GM18517 (cell line): ENCODE measurements at regions not wholly inside any gene's neighbourhood (a gene's known extent, or its start where the extent isn't known, plus 50 kb on each side); places are given as distances from the start of the nearest gene placed in this dataset.
"Not testable (repeated sequence)": the region's sequence is repeated elsewhere in the genome, so short reads cannot be mapped to it uniquely, and the experiment has no call there.

ENCODE experiments used
- ATAC-seq: cut with Tn5 transposase; IDR thresholded peaks from one replicate; pipeline ENCODE4 v1.9.1; 2021; ENCODE audit warnings: mild to moderate bottlenecking, moderate library complexity; ENCODE audit not compliant: unreplicated experiment

GRCh38 chr6:18527836-18528743 is 140.9 kb downstream of the RNF144B start:
- ATAC-seq, result no peak

DNA sequence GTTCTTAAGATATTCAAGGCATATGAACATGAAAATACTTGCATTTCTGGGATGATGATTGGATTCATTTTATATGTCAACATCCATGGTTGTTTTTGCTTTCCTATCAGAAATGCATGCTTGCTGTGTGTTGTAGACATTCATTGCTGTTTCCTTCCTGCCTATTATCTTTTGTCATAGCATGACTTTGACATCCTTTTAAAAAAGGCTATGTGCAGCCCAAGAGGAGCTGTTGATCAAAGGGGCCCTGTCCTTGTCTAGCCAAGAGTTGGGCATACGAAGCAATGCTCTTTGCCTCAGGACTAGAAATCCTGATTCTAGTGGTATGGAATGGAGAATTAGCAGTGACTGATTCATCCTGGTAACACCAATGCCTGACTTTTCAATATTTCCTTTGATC is 143.1 kb downstream of the RNF144B start:
- ATAC-seq, result no peak

GRCh38 chr6:18532139-18532538 is 145.0 kb downstream of the RNF144B start:
- no peak for ATAC-seq

DNA sequence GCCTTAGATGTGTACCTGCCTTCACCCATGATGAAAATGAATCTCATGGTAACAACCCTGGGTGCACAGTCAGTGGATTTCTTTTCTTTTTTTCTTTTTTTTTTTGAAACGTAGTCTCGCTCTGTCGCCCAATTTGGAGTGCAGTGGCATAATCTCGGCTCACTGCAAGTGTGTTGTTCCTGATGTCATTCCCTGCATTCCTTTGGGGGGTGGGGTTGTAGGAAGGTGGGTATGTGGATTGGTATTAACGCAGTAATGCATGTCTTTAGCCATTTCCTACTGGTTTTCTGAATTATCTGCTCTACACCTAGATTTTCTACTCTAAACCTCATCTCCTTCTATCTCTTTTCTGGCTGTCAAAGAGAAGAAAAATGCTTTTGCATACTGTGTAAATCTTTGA is 146.6 kb downstream of the RNF144B start:
- no peak for ATAC-seq

GRCh38 chr6:18536591-18537055 is 149.5 kb downstream of the RNF144B start:
- no peak for ATAC-seq

DNA sequence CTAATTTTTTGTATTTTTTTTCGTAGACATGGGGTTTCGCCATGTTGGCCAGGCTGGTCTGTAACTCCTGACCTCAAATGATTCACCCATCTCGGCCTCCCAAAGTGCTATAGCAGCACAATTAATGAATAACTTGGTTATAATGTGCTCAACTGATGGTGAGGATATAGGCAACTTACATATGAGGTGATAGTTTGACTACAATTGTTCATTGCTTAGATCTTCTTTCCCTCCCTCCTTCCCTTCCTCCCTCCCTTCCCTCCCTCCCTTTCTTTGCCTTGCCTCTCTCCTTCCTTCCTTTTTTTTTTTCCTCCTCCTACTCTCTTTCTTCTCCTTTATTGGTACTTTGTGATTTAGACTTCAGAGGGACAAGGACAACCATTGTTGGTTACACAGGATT is 151.2 kb downstream of the RNF144B start:
- ATAC-seq, result no peak

DNA sequence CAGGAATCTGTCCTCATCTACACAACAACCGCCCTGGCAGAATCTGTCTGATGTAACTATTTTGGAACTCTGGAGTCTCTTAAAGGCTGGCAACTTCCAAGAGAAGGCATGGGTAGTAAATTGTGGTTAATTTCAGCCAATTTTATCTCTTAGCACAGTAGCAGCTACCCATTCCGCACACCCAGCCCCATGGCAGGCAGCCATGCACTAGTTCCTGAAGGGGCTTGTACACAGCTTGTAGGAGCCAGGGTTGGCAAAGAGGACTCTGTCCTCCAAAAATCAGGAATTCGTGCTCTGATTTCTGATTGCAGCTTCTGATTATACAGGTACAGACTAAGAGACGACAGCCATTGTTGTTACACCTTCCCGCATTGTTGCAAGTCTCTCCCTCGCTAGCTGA is 155.9 kb downstream of the RNF144B start:
- ATAC-seq, result no peak

DNA sequence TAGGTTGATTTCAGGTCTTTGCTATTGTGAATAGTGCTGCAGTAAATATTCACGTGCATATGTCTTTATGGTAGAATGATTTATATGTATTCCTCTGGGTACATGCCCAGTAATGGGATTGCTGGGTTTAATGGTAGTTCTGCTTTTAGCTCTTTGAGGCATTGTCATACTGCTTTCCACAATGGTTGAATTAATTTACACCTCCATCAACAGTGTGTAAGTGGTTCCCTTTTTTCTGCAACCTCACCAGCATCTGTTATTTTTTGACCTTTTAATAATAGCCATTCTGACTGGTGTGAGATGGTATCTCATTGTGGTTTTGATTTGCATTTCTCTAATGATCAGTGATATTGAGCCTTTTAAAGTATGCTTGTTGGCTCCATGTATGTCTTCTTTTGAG is 158.0 kb downstream of the RNF144B start:
- ATAC-seq, result not testable (repeated sequence)

DNA sequence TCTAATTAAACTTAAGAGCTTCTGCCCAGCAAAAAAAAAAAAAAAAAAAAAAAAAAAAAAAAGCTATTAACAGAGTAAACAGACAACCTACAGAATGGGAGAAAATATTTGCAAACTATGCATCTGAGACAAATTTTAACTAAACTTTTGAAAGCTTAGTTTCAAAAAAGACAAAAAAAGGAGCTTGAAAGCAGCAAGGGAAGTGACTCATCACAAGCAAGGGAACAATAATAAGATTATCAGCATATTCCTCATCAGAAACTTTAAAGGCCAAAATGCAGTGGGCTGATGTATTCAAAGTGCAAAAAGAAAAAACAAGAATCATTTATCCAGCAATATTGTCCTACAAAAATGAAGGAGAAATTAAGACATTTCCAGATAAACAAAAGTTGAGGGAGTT is 158.6 kb downstream of the RNF144B start:
- ATAC-seq, result no peak

- no peak for ATAC-seq
Measured at GRCh38 chr6:18550119-18550518, 163.0 kb downstream of the RNF144B start.

- no peak for ATAC-seq
Measured at GRCh38 chr6:18551228-18551627, 164.1 kb downstream of the RNF144B start.

DNA sequence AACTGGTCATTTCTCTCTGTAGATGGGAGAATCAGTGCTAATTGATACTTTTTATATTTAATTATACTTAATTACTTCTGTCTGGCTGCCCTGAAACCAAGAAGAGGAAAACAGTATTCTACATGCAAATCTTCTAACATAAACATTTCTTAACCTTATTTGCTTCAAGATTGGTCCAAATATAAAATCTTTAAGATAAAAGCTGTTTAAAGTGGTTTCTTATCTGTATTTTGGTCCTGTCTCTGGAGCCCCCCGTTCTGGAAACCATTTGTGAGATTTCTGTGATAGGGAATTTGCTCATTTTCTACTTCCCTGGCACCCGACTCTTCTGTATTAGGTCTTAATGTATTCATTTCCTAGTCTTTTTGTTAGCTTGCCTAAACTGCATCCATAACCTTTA is 168.6 kb downstream of the RNF144B start:
- no peak for ATAC-seq

GRCh38 chr6:18561037-18561750 is 174.0 kb downstream of the RNF144B start:
- no peak for ATAC-seq

DNA sequence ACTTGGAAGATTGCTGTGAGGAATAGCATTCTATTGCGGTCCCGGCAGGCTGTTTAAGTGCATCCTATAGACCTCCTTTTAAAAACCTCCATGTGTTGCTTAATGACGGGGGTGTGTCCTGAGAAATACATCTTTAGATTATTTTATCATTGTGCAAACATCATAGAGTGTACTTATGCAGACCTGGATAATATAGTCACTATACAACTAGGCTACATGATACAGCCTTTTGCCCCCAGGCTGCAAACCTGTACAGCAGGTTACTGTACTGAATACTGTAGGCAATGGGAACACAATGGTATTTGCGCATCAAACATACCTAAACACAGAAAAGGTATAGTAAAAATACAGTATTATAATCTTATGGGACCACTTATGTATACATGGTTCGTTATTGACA is 175.6 kb downstream of the RNF144B start:
- no peak for ATAC-seq

- ATAC-seq, result no peak
Measured at GRCh38 chr6:18564775-18565174, 177.6 kb downstream of the RNF144B start.

DNA sequence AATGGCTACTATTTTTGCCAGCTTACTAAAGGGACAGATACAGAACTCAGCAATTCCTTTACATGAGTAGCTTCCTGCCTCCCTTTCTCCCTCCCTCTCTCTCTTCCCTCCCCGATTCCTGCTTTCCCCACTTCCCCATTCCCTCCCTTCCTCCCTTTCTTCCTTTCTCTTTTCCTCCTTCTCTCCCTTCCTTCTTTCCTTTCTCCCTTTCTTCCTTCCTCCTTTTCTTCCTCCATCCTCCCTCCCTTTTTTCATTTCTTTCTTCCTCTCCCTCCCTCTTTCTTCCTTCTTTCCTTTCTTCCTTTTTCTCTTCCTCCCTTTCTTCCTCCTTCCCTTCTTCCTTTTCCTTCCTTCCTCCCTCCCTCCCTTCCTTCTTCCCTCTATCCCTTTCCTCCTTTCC is 178.1 kb downstream of the RNF144B start:
- no peak for ATAC-seq

DNA sequence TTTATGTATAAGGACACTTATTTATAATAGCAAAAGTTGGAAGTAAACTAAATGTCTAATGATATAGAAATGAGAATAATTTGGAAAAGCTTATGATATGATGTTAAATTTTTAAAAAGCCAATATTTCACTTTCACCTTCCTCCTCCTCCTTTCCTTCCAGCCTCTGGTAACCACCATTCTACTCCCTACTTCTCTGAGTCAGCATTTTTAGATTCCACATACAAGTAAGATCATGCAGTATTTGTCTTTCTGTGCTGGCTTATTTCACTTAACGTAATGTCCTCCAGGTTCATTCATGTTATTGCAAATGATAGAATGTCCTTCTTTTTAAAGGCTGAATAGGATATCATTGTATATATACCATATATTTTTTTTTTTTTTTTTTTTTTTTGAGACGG is 180.2 kb downstream of the RNF144B start:
- no peak for ATAC-seq

- no peak for ATAC-seq
Measured at GRCh38 chr6:18577491-18577890, 190.3 kb downstream of the RNF144B start.

- no peak for ATAC-seq
Measured at GRCh38 chr6:18579166-18579565, 192.0 kb downstream of the RNF144B start.

DNA sequence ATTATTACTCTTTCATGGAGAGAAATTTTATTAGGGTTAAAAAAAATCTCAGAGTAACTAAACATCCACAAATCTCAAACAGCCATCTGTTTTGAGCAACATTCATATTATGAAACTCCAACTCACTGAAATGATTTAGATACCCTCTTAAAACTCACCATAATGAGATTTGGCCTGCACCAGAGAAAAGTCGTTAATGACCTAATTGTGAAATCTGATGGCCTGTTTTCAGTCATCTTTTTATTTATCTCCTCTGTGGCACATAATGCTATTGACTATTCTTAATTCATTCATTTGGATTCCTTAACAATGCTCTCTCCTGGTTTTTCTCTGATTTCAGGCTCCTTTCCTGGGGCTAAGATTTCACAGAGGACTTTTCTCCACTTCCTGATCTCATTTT is 192.7 kb downstream of the RNF144B start:
- ATAC-seq, result no peak

DNA sequence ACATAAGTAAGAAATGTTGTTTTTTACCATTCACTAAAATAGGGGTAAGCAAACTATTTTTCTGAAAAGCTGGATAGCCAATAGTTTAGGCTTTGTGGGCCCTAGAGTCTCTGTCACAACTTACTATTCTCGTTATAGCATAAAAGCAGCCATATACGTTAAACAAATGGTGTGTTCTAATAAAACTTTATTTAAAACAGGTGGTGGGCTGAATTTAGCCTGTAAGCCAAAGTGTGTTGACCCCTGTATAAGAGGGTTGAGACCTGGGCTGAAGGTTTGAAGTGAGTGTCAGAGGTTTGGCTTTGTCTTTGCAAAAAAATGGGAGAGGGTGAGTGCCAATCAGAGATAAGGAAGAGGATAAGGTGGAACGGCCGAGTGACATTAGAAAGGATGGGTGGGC is 197.2 kb downstream of the RNF144B start:
- no peak for ATAC-seq

DNA sequence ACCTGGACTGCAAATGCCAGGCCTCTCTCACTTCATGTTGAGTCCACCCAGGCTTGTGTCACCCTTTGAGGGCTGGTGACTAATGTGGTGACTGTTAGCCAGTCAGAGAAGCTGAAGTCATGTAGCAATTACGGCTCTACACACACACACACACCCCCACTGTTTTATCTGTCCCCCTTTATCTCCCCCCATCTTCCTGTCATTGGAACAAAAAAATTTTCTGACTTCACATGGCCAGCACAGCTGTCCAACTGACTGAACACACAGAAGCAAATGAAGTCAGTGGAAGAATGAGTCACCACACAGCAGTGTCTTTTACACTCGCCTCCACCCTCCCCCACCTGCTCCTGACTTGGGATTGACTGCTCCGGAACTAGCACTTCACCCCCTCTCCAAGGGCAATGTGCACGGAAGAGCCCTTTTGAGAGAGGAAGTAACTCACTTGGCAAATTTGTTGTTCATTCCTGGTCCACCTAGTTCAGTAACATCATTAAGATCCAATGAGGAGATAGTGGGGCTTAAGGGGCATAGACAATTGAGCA is 198.0 kb downstream of the RNF144B start:
- no peak for ATAC-seq
